HEK293T (cell line): ENCODE measurements at regions not wholly inside any gene's neighbourhood (a gene's known extent, or its start where the extent isn't known, plus 50 kb on each side); places are given as distances from the start of the nearest gene placed in this dataset.

Experiments
- CTCF ChIA-PET: fragments of 350-600 bp; formaldehyde crosslinking; extraction: SDS; loops from one replicate; lab custom pipeline; 2021; ENCODE audit warnings: antibody characterized with exemption, inconsistent platforms; lab: Yijun Ruan, JAX
- POLR2A ChIA-PET: fragments of 350-600 bp; formaldehyde crosslinking; extraction: SDS; loops from one replicate; lab custom pipeline; 2020; ENCODE audit warnings: antibody characterized with exemption, inconsistent platforms; lab: Yijun Ruan, JAX
- DNase-seq: peaks from one replicate; pipeline ENCODE4 v3.0.0; 2012; ENCODE audit warnings: mixed read lengths; ENCODE audit errors: extremely low spot score
- ARNT ChIP-seq: fragments of 450-650 bp; IDR thresholded peaks from 2 replicates; pipeline ENCODE4 v1.6.1; 2017; ENCODE audit warnings: mild to moderate bottlenecking
- BHLHE40 ChIP-seq: fragments of 450-650 bp; IDR thresholded peaks from 2 replicates; pipeline ENCODE4 v1.6.1; 2016; ENCODE audit warnings: mild to moderate bottlenecking, moderate library complexity, borderline replicate concordance
- CTBP1 ChIP-seq: fragments of 450-650 bp; IDR thresholded peaks from 2 replicates; pipeline ENCODE4 v1.6.1; 2016; ENCODE audit warnings: borderline replicate concordance
- ELF4 ChIP-seq: fragments of 450-650 bp; IDR thresholded peaks from 2 replicates; pipeline ENCODE4 v1.6.1; 2017; ENCODE audit warnings: antibody characterized with exemption
- FOXA1 ChIP-seq: fragments of 450-650 bp; IDR thresholded peaks from 2 replicates; pipeline ENCODE4 v1.6.1; 2016; ENCODE audit warnings: mild to moderate bottlenecking
- FOXK2 ChIP-seq: fragments of 450-650 bp; IDR thresholded peaks from 2 replicates; pipeline ENCODE4 v1.6.1; 2016; ENCODE audit warnings: mild to moderate bottlenecking
- FOXM1 ChIP-seq: fragments of 450-650 bp; IDR thresholded peaks from 2 replicates; pipeline ENCODE4 v1.6.1; 2017; ENCODE audit warnings: mild to moderate bottlenecking, borderline replicate concordance
- HDGF ChIP-seq: fragments of 450-650 bp; IDR thresholded peaks from 2 replicates; pipeline ENCODE4 v1.6.1; 2017; ENCODE audit warnings: antibody characterized with exemption, borderline replicate concordance
- L3MBTL2 ChIP-seq: fragments of 450-650 bp; conservative IDR thresholded peaks from 2 replicates; pipeline ENCODE4 v1.6.1; 2016; ENCODE audit warnings: mild to moderate bottlenecking
- LEF1 ChIP-seq: fragments of 450-650 bp; IDR thresholded peaks from 2 replicates; pipeline ENCODE4 v1.6.1; 2017; ENCODE audit warnings: mild to moderate bottlenecking, borderline replicate concordance
- NFRKB ChIP-seq: fragments of 450-650 bp; IDR thresholded peaks from 2 replicates; pipeline ENCODE4 v1.6.1; 2016; ENCODE audit warnings: mild to moderate bottlenecking, moderate library complexity
- SP1 ChIP-seq: fragments of 450-650 bp; IDR thresholded peaks from 2 replicates; pipeline ENCODE4 v1.6.1; 2017
- SUZ12 ChIP-seq: fragments of 450-650 bp; IDR thresholded peaks from 2 replicates; pipeline ENCODE4 v1.6.1; 2016; ENCODE audit warnings: mild to moderate bottlenecking
- TARDBP ChIP-seq: fragments of 450-650 bp; IDR thresholded peaks from 2 replicates; pipeline ENCODE4 v1.6.1; 2016
- ZNF384 ChIP-seq: fragments of 450-650 bp; IDR thresholded peaks from 2 replicates; pipeline ENCODE4 v1.6.1; 2016
- TF ChIP-seq, protein P1 (sequence below): fragments of 450-650 bp; IDR thresholded peaks from 2 replicates; pipeline ENCODE4 v1.6.1; 2016

DNA sequence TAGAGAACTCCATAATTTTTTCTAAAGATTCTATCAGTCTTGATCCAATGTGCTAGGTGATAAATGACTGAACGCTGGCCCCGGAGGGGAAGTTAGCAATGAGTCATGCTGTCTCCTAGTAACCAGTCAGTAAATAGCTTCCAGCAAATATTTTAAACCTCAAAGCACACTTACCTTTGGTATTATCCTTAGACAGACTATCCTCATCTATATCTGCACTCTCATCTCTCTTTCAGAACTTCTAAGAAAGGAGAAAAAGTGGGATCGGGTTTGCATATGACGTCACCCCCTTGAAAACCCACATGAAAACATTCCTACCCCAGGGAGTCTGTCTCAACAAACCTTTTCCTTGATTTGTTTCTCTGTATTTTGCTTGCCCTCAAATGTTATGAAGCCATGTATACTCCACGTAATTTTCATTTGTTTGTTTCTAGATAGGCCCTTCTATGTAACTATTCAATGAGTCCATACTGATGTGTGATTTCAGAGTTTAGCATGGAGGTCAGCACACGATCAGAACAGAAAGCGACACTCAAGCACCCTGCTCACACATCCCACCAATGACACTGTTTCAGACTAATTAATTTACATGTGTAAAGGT, 174.9 kb upstream of the NRP1 start:
- ChIA-PET POLR2A (interaction anchor here (1.0 to 1.3 kb wide), 2 partner anchors 9 to 24 kb away, joined by 3 read pairs; no protein-coding TSS in a partner anchor), CTCF (no interaction called here)
- peak; percentile 13 for DNase-seq
- TF ChIP-seq L3MBTL2 (peak; percentile 35; the same call in 1 of the 2 replicates), FOXK2 (no peak), TARDBP (no peak), ARNT (peak; percentile 82)
- TF ChIP-seq, protein P1, sequence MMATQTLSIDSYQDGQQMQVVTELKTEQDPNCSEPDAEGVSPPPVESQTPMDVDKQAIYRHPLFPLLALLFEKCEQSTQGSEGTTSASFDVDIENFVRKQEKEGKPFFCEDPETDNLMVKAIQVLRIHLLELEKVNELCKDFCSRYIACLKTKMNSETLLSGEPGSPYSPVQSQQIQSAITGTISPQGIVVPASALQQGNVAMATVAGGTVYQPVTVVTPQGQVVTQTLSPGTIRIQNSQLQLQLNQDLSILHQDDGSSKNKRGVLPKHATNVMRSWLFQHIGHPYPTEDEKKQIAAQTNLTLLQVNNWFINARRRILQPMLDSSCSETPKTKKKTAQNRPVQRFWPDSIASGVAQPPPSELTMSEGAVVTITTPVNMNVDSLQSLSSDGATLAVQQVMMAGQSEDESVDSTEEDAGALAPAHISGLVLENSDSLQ: peak; percentile 49

DNA sequence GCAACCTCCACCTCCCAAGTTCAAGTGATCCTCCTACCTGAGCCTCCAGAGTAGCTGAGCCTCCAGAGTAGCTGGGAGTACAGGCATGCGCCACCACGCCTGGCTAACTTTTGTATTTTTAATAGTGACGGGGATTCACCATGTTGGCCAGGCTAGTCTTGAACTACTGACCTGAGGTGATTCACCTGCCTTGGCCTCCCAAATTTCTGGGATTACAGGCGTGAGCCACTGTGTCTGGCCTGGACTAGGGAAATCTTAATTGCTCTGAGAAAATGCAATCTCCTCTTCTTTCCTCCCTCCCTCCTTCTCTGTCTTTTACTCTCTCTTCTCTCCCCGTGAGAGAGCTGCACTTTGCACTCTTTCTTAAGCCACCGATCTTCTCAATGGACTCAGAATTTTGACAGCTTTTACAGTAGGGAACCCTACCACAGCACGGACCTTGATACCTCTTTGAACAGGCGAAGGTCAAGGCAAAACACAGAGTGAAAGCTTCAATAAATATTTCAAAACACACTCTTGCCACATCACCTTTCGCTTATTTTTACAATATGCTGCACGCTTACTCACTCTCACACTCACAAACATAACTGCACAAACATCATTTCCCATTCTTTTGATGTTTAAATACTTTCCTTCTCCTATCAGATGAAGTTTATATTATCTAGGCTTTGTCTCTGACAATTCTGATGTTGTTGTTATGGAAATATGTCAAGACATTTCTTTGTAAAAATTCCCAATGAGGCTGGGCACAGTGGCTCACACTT, 173.4 kb upstream of the NRP1 start:
- TF ChIP-seq SUZ12 (no peak), LEF1 (no peak), BHLHE40 (no peak), CTBP1 (no peak), ARNT (no peak), NFRKB (no peak), FOXK2 (no peak), FOXA1 (no peak), FOXM1 (no peak), ZNF384 (no peak)
- TF ChIP-seq, protein P1: no peak
- DNase-seq: no peak
- CTCF ChIA-PET: interaction anchor here (0.5 kb wide), 1 partner anchor 180 kb away, joined by 3 read pairs; no protein-coding TSS in a partner anchor
- POLR2A ChIA-PET: interaction anchor here (0.9 kb wide), 1 partner anchor 174 kb away, joined by 3 read pairs; the partner anchor contains the start of gene NRP1

DNA sequence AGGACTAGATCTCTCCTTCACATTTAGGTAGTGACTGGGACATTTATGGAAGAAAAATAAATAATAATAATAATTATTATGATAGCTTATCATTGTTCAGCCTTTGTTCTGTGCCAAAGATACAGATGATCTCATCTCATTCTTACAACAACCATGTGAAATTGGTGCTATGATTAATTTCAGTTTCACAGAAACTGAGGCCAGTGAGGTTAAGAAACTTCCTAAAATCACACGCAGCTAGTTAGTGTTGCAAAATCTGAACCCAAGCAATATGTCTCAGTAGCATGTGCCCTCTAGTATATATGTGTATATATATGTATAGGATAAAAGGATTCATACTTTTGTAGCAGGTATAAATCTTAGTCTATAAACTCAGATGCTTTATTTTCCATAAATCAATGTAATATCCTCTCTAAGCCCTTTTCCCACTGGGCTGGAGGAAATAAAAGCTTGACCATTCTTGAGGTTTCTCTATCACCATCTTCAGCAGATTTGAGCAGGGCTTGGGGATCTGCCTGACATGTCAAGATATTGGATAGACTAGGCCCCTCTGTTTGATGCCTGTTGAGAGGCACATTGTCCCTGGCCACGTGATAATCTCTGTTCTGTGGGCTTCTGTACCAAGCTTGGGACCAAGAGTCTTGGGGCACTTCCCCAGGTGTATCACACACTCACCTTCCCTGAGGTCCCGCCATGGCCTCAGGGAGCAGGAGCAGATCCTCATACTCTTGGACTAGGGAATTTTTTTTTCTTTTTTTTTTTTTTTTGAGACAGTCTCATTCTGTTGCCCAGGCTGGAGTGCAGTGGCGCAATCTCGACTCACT, 172.6 kb upstream of the NRP1 start:
- TF ChIP-seq TARDBP (no peak), FOXA1 (no peak), FOXK2 (no peak), SP1 (no peak), NFRKB (no peak), SUZ12 (no peak), ELF4 (no peak), LEF1 (no peak), L3MBTL2 (no peak), CTBP1 (no peak), BHLHE40 (no peak), FOXM1 (no peak), ZNF384 (no peak)
- TF ChIP-seq, protein P1: no peak
- ChIA-PET CTCF (no interaction called here), POLR2A (interaction anchor here (0.9 kb wide), 1 partner anchor 173 kb away, joined by 3 read pairs; the partner anchor contains the start of gene NRP1)
- no peak for DNase-seq

DNA sequence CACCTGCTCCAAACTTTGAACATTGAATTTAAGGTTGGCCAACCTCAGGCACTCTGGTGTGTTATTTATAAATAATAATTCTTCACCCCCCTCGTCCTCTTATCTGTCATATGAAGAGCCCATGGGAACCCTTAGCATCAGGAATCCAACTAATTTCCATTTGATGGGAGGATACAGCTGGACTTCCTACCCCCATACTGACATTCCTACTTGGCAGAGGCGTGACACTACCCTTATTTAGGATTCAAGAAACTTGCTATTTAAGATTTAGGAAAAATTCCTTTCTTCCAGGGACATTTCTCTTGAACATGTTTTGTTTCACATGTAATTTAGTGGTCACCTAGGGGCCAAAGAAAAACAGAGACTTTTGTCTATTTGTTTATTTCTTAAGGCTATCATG, 171.9 kb upstream of the NRP1 start:
- DNase-seq: no peak
- POLR2A ChIA-PET: no interaction called here
- CTCF ChIA-PET: no interaction called here
- TF ChIP-seq L3MBTL2: no peak
- TF ChIP-seq FOXM1: no peak
- no peak for TF ChIP-seq SP1
- no peak for TF ChIP-seq TARDBP
- no peak for TF ChIP-seq FOXA1
- TF ChIP-seq NFRKB: no peak
- TF ChIP-seq ELF4: no peak
- no peak for TF ChIP-seq SUZ12
- TF ChIP-seq, protein P1: no peak
- TF ChIP-seq HDGF: no peak
- no peak for TF ChIP-seq LEF1
- TF ChIP-seq CTBP1: no peak
- no peak for TF ChIP-seq FOXK2
- no peak for TF ChIP-seq BHLHE40

DNA sequence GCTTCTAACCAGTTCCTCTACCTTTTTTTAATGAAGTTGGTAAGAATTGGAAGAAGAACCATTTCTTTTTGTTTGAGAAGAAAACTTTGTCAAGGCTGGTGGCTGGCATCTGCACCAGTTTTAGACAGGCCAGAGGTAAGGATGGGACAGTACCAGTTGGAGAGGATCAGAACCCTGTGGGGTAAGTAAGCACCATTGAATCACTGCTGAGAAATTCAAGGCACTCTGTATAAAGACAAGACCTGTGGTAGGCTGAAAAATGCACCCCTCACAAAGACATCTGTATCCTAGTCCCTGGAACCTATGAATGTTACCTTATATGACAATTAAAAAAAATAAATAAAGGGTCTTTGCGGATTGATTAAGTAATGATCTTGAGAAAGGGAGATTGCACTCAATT, 166.7 kb upstream of the NRP1 start:
- no peak for DNase-seq
- ChIA-PET CTCF (no interaction called here), POLR2A (interaction anchor here (0.9 kb wide), 1 partner anchor 8 kb away, joined by 3 read pairs; no protein-coding TSS in a partner anchor)
- TF ChIP-seq SUZ12 (no peak), ELF4 (no peak), FOXK2 (no peak), HDGF (no peak), SP1 (no peak), FOXM1 (no peak), BHLHE40 (no peak), LEF1 (no peak), FOXA1 (no peak), CTBP1 (no peak), ZNF384 (no peak), NFRKB (no peak), L3MBTL2 (no peak), ARNT (no peak), TARDBP (no peak)
- TF ChIP-seq, protein P1: no peak
